ENCODE measurements at regions not wholly inside any gene's neighbourhood (a gene's known extent, or its start where the extent isn't known, plus 50 kb on each side); places are given as distances from the start of the nearest gene placed in this dataset.

- TF ChIP-seq CTCF (IDR thresholded peaks at IDR 0.05) (no peak), ZFX (IDR thresholded peaks at IDR 0.05; ENCODE audit: borderline replicate concordance) (no peak)
These were observed 208.4 kb upstream of the ZPLD1 start for GRCh38 chr3:102226463-102226862.
